ENCODE measurements at regions not wholly inside any gene's neighbourhood (a gene's known extent, or its start where the extent isn't known, plus 50 kb on each side); places are given as distances from the start of the nearest gene placed in this dataset.
"Not testable (repeated sequence)": the region's sequence is repeated elsewhere in the genome, so short reads cannot be mapped to it uniquely, and the experiment has no call there.

DNA sequence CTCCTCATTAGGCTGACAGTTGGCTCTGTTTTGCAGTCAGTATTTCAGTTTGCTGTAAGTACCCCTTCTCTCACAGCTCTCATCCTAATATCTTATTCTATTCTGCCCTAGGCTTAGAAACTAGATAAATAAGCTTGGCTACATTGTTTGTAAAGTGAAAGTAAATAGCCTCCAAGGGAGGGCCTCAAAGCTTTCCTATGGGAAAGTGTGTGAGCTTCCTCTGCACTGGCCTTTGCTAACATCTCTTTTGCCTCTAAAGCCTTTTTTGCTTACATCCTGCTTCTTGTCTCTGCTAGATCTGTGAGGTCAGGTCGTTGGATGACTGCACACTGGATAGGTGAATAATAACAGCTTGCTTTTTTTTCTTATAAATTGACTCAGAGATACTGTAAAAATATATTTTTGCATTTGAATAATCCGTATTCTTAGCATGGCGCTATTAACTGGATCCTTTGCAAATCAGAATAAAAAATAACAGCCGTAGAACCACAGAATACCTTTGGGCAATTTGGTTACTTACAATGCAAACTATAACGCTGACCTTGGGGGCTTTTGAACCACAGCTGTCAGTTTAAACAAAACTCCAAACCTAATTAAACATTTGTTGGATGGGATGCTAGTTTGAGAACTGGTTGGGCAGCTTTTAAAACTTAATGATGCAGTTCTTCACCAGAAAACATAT is 55.1 kb downstream of the TTC6 start:
- peak; percentile 3 for DNase-seq

DNA sequence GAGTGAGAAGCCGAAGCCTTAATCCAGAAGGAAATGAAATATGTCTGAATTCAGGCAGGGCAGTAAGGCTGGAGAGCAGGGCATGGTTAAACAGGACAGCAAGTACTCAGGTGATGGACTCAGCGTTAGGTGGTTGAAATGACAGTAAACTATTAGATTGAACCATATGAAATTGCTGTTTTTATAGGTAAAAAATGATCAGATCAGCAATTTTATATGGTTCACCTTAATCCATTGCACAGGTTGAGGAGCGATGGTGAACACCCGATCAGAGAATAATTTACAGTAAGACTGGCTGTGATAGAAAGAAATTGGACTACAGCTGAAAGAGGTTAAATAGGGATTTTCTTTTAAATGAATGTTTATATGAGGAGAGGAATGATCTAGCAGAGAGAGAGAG is 56.6 kb downstream of the TTC6 start:
- no peak for DNase-seq

DNA sequence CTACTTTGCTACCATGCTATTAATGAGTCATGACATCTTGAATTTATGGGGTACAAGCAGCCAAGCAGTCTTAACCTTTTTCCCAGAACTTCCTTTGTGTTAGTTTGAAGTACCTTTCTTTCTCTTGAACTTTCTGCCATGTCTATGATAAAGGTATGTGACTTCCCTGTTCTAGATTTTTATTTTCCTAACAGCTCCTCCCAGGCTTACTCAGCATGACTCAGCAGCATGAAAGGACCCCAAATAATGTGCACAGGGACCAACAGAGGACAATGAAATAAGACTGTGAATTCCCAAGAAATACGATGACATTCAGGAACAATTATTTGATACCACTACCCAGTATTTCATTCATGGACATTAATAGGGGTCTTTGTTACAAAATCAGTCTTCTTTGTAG is 60.0 kb downstream of the TTC6 start:
- peak; percentile 42 for DNase-seq

DNA sequence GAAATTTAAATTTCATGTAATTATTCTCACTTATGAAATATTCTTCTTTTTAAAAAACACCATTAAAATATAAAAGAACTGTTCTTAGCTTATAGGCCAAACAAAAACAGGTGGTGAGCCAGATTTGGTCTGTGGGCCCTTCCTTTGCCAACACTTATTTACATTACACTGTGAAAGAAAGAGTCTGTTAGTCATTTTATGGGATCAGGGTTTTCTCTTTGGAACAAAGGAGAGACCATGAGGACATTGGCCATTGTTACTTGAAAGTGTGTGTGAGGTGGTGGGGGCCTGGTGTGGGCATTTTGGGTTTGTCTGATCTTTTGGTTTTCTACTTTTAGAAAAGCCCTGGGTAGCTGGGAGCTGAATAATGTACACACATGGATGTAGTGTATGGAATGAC is 62.7 kb downstream of the TTC6 start:
- no peak for DNase-seq

DNA sequence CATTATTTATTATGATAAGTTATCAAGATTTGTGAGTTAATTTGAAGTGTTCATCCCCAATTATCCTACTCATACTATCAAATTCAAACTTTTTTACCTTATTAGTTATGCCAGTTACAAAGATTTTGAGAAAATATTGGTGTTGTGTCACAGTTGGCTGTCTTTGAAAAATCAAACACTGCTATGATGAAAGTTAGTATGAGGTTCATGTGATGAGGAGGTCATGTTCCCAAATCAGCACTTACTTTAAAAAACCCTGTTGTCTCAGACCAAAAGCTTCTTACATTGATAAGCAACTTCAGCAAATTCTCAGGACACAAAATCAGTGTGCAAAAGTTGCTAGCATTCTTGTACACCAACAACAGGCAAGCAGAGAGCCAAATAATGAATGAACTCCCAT is 68.1 kb downstream of the TTC6 start:
- DNase-seq: no peak

DNA sequence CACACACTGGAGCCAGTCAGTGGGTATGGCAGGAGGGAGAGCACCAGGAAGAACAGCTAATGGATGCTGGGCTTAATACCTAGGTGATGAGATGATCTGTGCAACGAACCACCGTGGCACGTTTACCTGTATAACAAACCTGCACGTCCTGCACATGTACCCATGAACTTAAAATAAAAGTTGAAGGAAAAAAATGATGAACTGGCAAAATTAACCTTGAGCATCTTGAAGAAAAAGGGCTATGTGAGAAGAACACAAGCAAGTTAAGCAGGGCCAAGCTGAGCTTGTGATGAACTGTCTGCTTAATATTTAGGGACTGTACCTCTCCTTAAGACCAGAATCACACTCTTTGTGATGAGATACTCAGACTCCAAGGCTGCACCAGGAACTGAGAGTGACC is 70.0 kb downstream of the TTC6 start:
- no peak for DNase-seq

DNA sequence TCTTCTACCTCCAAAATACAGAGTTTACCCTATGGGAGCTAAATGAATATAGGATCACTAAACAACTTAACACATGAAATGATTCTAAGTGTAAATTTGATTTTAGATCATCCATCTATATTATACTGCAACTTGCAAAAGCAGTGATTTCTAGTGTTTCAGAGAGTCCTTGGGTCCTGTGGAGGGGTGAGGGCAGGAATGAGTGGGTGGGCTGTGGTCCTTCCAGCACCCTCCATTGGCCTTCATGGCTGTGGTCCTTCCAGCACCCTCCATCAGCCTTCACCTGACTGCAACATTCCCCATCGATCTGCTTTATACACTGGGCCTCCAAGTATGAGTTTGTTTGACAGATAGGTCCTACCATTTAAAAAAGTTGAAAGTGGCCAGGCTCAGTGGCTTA is 70.5 kb downstream of the TTC6 start:
- no peak for DNase-seq

DNA sequence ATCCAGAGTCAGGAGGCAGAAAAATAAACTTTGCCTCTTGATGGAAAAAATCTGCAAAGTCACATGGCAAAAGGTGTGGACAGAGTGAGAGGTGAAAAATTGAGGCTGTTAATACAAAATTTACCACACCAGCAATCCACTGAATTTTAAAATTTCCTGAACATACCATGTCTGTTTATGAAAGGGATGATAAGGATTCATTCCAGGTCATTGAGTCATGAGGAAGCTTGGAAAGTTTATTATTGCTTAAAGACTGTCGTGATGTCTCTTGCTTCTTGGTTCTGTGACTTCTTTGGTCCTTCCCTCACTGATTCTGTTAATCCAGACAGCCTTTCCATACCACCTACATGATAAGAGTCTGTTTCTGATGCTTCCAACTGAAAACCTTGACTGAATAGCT is 73.2 kb downstream of the TTC6 start:
- no peak for DNase-seq

DNA sequence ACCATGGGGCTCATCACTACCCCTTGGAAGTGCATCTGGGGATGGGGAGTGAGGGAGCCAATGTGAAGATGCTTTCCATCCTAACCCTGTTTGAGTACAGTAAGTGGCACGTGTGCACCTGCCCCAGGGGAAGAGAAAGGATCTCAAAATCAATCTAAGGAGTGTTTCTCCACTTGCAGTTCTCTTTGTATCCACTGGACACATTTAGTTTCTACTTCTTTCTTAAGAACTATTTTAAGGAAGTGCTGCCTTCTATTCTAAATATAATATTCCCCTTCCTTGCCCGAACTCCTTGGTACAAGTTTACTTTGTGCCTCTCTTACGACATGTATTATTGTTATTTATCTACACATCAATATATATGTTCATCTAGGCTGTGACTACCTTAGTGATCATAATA is 73.8 kb downstream of the TTC6 start:
- peak; percentile 1 for DNase-seq

DNA sequence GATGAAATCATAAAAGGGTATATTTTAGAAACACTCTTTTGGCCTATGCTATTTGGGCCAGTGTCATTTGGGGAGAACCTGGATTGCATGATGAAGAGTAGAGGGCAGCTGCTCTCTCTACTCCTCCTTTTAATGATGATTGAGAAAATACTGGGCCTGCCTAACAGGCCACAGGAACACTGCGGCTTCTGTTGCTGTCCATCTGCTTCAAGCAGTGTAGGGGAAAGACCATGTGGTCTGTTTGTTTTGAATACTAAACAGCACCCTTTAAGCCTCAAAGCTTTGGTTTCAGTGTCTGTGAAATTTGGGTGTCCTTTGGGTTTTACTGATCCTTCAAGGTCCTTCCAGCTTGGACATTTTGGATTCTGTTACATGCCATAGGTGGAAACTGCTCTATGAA is 78.0 kb downstream of the TTC6 start:
- no peak for DNase-seq

DNA sequence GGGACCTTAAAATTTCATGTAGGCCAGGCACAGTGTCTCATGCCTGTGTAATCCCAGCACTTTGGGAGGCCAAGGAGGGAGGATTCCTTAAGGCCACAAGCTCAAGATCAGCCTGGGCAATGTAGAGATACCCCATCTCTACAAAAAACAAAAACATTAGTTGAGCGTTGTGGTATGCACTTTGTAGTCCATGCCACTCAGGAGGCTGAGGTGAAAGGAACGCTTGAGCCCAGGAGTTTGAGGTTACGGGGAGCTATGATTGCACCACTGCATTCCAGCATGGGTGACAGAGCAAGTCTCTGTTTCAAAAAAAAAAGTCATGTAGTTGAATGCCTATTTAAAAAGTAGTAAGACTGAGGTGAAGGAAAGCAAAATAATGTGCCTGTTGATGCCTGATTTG is 83.5 kb downstream of the TTC6 start:
- DNase-seq: no peak

DNA sequence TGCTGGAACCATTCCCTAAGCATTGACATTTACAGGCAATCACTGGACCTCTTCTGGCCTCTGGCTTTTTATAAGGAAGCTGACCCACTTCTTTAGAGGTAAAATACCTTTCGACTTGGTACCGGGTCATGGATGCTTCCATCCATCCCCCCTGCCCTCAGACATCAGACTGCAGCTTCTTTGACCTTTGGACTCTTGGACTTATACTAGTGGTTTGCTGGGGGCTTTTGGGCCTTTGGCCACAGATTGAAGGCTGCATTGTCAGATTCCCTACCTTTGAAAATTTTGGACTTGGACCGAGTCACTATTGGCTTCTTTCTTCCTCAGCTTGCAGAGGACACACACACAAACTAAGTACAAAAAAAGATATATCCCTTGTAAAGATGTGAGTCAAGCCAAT is 86.1 kb downstream of the TTC6 start:
- no peak for DNase-seq

DNA sequence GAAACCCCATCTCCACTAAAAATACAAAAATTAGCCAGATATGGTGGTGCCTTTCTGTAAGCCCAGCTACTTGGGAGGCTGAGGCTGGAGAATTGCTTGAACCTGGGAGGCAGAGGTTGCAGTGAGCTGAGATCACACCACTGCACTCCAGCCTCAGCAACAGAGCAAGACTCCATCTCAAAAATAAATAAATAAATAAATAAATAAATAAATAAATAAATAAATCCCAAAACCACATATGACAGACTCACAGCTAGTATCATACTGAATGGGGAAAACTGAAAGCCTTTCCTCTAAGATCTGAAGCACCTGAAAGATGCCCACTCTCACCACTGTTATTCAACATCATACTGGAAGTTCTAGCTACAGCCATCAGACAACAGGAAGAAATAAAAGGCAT is 97.3 kb downstream of the TTC6 start:
- not testable (repeated sequence) for DNase-seq

DNA sequence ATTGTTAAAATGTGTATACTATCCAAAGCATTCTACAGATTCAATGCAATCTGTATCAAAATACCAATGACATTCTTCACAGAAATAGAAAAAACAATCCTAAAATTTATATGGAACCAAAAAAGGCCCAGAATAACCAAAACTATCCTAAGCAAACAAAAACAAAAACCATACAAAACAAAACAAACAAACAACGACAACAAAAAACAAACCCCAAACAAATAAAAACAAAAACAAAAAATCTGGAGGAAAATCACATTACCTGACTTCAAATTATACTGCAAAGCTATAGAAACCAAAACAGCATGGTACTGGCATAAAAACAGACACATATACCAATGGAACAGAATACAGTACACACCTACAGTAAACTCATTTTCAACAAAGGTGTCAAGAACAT is 98.0 kb downstream of the TTC6 start:
- not testable (repeated sequence) for DNase-seq

DNA sequence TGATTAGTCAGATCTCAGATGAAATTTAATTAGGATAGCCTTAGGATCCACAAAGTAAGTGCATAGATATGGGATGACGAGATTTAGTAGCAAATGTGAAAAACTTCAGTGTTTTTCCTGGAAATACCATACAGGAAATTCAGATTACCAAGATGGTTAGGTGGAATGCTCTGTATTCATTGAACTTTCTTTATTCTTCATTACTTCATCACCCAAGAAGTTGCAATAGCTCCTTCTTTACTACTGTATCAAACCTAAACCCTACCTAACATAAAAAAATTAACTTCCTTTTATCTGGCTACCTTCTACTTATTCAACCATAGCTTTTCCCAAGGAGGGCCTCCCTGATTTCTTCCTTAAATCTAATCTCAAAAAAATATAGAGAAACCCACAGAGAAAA is 100.4 kb downstream of the TTC6 start:
- DNase-seq: no peak

DNA sequence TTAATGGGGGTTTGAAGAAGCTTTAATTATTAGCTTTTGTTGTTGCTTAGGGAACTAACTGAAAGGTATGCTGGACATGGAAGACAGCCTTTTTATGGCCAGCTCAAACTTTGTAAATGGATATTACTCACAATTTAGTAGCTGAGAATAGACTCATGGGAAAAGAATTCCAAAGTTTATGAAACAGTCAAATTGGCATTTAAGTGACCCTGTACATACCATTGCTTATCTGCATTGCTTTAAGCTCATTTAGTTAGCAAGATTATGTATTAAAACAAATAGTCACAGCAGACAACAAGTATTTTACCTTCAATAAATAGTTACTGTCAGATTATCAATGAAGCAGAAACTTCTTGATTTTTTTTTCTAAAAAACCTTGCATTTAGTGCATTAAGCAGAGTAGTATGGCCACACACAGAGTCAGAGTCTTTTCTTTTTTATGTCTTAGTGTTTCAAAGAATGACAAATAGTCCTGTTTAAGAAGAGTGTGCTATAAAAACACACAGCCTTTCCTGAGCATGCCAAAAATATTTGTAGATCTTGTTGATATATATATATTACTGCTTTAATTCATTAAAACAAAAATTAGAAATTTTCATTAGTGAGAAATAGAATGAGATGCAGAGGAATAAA is 102.2 kb downstream of the TTC6 start:
- DNase-seq: no peak

DNA sequence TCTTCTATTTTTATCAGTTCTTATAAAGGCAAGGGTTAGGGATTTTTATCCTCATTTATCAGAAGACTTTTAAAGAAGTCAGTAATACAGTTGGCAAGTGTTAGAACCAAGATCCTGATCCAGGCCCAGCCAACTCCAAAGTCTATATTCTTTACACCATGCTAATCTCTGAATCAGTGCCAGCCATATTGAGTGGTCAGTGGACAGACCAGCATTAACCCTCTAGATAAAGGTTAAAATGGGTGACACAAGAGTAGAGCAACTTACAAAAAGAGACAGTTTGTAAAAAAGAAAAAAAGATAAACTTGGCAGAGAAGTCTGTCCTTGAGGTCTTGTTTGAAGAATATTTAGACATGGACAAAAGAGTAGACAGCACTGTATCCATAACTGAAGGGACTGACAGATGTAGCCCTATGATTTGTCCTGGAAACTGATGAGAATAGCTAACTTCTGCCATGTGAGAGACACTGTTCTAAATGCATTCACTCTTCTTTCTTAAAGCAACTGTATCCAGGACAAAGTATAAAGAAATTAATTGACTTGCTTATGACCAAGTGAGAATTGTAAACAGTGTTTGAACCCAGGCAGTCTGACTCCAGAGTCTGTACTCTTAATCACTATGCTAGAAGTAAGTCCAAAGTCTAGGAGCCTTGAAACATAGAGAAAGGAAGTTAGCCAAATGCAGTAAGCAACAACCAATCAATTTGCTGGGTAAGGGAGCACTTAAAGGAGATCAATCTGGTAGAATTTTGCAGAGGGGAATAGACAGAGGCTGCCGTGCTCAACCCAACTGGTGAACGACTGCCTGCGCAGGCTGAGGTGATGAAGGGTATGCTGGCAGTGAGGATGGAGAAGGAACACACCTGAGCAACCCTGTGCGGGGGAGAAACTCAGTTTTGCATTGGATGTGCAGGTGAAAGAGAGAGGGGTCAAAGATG is 103.7 kb downstream of the TTC6 start:
- no peak for DNase-seq

DNA sequence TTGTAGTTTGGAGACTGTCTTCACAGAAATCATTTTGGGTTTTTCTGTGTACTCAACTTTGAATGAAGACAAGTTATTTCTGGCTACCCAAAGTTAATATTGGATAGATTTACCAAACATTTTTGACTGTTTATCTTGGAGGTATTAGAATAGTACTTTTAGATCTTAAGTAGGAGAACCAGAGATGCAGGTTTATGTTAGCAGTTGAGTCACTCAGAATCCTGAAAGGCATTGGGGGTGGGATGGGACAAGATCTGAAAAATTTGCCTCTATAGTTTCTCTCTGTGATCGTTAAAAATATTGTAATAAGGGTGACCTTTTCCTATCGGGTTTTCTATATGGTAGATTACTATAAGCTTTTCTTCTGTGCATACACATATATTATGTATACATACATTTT is 112.3 kb downstream of the TTC6 start:
- DNase-seq: no peak

DNA sequence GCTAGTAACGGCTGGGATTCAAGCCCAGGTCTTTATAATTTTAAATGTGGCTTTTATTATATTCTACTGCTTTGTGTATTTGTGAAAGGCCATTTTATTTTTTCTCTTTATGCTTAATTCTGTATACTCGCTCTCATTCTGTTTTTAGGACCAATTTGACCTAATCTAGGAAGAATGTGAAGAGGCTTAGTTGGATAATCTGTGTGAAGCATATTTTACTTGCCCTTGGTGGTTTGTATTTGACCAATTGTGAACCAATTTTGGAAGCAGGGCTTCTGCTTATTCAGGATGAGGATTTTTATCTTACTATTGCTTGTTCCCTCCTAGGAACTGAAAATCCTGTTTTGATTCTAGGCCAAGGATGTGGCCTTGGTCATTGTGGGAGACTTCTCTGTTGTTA is 113.1 kb downstream of the TTC6 start:
- no peak for DNase-seq

DNA sequence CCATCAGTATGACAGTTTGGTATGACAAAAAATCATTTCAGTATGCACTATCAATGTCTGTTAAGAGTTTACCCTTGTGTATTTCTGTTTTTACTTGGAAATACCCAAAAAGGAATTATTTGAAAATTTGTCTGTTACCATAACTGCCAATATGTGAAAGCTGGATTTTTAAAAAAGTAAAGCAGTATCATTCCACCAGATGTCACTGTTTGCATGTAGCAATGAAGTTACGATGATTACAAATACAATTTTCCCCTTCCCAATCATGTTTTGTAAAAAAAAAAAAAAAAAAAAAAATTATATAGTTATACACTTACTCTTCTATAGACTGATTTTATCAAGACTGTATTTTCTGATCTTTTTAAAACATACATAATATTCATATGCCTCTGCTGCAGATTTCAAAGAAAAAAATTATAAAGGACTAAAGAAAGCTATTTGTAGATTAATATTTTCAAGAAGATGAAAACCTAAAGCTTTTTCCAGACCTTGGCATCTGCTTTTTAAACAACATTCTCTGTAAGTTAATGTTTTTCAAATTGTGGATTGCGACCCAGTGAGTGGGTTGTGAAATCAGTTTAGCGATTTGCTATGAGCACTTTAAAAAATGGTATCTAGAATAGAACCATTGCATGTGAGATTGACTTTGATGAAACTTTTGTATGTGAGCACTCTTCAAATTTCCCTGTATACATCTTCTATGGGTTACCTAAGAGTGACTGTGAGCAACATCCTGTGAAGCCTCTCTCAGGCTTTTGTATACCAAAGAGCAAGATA is 114.2 kb downstream of the TTC6 start:
- DNase-seq: peak; percentile 32

DNA sequence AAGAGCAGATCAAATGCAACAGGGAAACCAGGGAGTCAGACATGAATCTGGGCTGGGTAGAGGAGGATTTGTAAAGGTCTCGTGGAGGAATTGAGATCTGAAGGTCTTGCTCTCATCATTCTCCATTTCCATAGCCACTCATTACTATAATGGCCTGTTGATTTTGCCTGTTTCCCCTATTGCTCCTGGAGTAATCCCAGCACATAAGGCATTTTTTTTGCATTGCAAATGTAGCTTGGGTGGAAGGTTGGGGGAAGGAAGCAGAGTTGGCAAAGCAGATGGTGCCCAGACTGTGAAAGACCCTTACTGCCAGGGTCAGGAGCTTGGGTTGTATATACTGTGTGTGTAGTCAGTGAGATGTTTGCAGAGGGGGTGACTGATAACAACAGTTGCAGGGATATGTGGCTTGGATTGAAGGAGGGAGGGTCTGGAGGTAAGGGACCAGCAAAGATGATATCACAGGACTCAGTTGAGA is 116.0 kb downstream of the TTC6 start:
- DNase-seq: no peak

DNA sequence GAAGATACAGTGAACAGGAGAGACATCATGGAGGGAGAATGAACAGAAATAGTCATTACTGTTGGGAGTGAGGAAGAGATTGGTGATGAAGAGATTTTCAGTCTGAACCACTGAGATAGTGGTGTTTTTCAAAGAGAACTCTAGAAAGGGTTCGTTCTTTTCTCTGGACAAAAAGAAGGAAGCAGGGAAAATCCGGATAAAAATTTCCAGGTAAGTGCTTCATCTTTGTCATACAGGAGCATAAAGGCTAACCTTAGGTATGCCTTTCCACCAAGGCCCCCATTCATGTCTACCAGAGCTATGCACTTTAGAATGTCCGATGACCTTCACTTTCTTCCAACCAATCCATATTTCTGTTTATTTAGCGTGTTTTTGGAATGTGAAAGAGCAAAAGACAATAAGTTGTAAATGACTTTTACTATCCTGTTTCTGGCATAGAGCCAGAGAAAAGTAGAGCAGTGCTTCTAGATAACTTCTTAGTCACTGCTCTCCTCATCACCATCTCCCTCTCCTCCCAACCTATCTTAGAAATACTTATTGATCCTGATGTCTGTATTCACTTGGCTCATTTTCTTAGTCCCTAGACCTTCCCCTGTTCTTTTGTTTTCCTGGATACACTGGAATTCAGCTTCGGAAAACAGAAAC is 116.5 kb downstream of the TTC6 start:
- no peak for DNase-seq

DNA sequence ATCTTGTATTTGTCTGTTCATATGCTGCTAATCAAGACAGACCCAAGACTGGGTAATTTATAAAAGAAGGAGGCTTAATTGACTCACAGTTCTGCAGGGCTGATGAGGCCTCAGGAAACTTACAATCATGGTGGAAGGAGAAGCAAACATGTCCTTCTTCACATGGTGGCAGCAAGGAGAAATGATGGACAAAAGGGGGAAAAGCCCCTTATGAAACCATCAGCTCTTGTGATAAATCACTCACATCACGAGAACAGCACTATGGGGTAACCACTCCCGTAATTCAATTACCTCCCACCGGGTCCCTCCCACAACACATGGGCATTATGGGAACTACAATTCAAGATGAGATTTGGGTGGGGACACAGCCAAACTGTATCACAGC is 117.0 kb downstream of the TTC6 start:
- not testable (repeated sequence) for DNase-seq
